ENCODE measurements at regions not wholly inside any gene's neighbourhood (a gene's known extent, or its start where the extent isn't known, plus 50 kb on each side); places are given as distances from the start of the nearest gene placed in this dataset.

DNA sequence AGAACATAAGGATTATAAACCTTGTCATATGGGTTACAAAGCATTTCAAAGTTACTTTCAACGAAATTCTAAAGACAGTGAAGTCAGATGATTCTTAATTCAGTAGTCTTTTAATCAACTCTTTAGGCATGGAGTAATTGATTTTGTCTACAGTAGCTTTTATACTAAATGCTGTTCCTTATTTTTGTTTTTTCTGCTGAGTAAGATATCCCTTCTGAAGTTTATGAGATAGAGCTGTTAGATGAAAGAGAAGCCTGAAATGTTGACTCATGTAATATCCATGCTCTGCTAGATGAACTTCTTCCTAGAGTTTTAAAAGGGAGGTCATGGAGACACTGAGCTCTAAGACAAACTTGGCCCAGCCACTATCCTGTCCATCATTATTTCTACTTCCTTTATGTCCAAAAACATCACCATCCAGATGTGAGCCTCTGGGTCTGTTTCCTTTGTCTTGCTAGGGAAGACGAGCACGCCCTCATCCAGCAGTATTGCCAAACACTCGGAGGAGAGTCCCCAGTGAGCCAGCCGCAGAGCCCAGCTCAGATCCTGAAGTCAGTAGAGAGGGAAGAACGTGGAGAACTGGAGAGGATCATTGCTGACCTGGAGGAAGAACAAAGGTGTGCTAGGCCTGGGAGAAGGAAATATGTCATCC, 550.3 kb downstream of the UTRN start:
- no peaks in the 10 kb centered on the region for H3K27me3 Mint-ChIP-seq
- no peaks in the 10 kb centered on the region for H3K4me1 Mint-ChIP-seq
- Histone ChIP-seq H3K27me3 (replicated peaks in 1 of 4; ENCODE audit: control extremely low read depth in 1 of 4, control insufficient read depth in 3 of 4, insufficient read depth in 4 of 4, low read length in 3 of 4) (no peaks in the 10 kb centered on the region), H3K79me2 (ENCODE audit: control insufficient read depth, insufficient read depth, low read length) (no peaks in the 10 kb centered on the region), H4K20me1 (ENCODE audit: control insufficient read depth, insufficient read depth, low read length, poor library complexity, severe bottlenecking) (no peaks in the 10 kb centered on the region), H3K9me3 (ENCODE audit: control extremely low read depth in 1 of 3, control insufficient read depth in 2 of 3, insufficient read depth in 1 of 3, low read length in 2 of 3) (no peaks in the 10 kb centered on the region), H3K27ac (ENCODE audit: low read length in 2 of 2) (no peak overlapping the region), H3K4me1 (ENCODE audit: control insufficient read depth in 2 of 2, insufficient read depth in 2 of 2, low read length in 2 of 2) (no peaks in the 10 kb centered on the region), H3K4me2 (replicated peaks; ENCODE audit: low read depth, low read length, poor library complexity, severe bottlenecking) (no peak overlapping the region), H2AFZ (ENCODE audit: insufficient read depth, low read depth, low read length, poor library complexity, severe bottlenecking) (no peak overlapping the region), H3K36me3 (replicated peaks in 1 of 2; ENCODE audit: control extremely low read depth in 1 of 2, control insufficient read depth in 1 of 2, extremely low read depth in 1 of 2, insufficient read depth in 2 of 2, low read length in 1 of 2) (peaks cover 39 to 76% of the 10 kb centered on the region in 2 experiments), H3K4me3 (ENCODE audit: control extremely low read depth in 1 of 5, extremely low read depth in 1 of 5, insufficient read depth in 1 of 5, low read depth in 2 of 5, low read length in 4 of 5) (no peak overlapping the region), H3K9ac (ENCODE audit: low read length) (no peak overlapping the region)
- H3K27ac Mint-ChIP-seq = no peak overlapping the region
- no peak for ATAC-seq (ENCODE audit: low read depth)
- no peak overlapping the region for H3K4me3 Mint-ChIP-seq
- no peak for TF ChIP-seq EZH2 (IDR thresholded peaks at IDR 0.05; ENCODE audit: borderline replicate concordance, insufficient read depth, low read depth, low read length, poor library complexity, severe bottlenecking)
- no peaks in the 10 kb centered on the region for H3K9me3 Mint-ChIP-seq (ENCODE audit: insufficient read depth)
- DNase-seq = no peak
- intact Hi-C loops (cut with micrococcal nuclease) = no loop called here
- 100% methylated on average over 5 of the region's 6 CpGs for WGBS (ENCODE audit: insufficient coverage)
- POLR2A ChIA-PET = no interaction called here
- CTCF ChIA-PET = no interaction called here

DNA sequence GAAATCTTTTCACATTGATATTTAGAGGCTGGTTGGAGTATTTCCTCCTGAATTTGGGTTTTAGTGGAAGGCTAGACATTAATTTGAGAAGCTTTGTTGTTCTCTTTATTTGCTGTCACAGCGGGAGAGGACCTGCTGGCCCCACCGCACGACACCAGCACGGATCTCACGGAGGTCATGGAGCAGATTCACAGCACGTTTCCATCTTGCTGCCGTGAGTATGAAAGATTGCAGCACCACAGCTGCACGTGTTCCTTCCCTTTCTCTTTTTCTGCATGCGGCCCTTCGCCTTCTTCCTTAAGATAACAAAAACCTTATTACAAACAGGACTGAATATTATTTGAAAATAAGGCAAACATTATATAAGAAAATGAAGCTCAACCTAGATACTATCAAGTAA, 555.5 kb downstream of the UTRN start:
- Histone ChIP-seq H3K36me3 (replicated peaks in 1 of 2; ENCODE audit: control extremely low read depth in 1 of 2, control insufficient read depth in 1 of 2, extremely low read depth in 1 of 2, insufficient read depth in 2 of 2, low read length in 1 of 2) (peaks cover 32 to 80% of the 10 kb centered on the region in 2 experiments), H4K20me1 (ENCODE audit: control insufficient read depth, insufficient read depth, low read length, poor library complexity, severe bottlenecking) (no peaks in the 10 kb centered on the region), H3K27ac (ENCODE audit: low read length in 2 of 2) (no peak overlapping the region), H3K9ac (ENCODE audit: low read length) (no peak overlapping the region), H3K27me3 (replicated peaks in 1 of 4; ENCODE audit: control extremely low read depth in 1 of 4, control insufficient read depth in 3 of 4, insufficient read depth in 4 of 4, low read length in 3 of 4) (no peaks in the 10 kb centered on the region), H3K4me1 (ENCODE audit: control insufficient read depth in 2 of 2, insufficient read depth in 2 of 2, low read length in 2 of 2) (no peaks in the 10 kb centered on the region), H3K4me3 (ENCODE audit: control extremely low read depth in 1 of 5, extremely low read depth in 1 of 5, insufficient read depth in 1 of 5, low read depth in 2 of 5, low read length in 4 of 5) (no peak overlapping the region), H2AFZ (ENCODE audit: insufficient read depth, low read depth, low read length, poor library complexity, severe bottlenecking) (no peak overlapping the region), H3K4me2 (replicated peaks; ENCODE audit: low read depth, low read length, poor library complexity, severe bottlenecking) (no peak overlapping the region), H3K79me2 (ENCODE audit: control insufficient read depth, insufficient read depth, low read length) (no peaks in the 10 kb centered on the region), H3K9me3 (ENCODE audit: control extremely low read depth in 1 of 3, control insufficient read depth in 2 of 3, insufficient read depth in 1 of 3, low read length in 2 of 3) (no peaks in the 10 kb centered on the region)
- Mint-ChIP-seq H3K9me3 (ENCODE audit: insufficient read depth) (no peaks in the 10 kb centered on the region), H3K27me3 (no peaks in the 10 kb centered on the region), H3K4me3 (no peak overlapping the region), H3K4me1 (no peaks in the 10 kb centered on the region), H3K27ac (no peak overlapping the region)
- no peak for DNase-seq
- ChIA-PET CTCF (no interaction called here), POLR2A (no interaction called here)
- intact Hi-C loops (cut with micrococcal nuclease) = no loop called here
- WGBS (ENCODE audit: insufficient coverage) = 99% methylated on average over 6 of the region's 10 CpGs
- TF ChIP-seq EZH2 (IDR thresholded peaks at IDR 0.05; ENCODE audit: borderline replicate concordance, insufficient read depth, low read depth, low read length, poor library complexity, severe bottlenecking) = no peak
- TF ChIP-seq, protein P1, sequence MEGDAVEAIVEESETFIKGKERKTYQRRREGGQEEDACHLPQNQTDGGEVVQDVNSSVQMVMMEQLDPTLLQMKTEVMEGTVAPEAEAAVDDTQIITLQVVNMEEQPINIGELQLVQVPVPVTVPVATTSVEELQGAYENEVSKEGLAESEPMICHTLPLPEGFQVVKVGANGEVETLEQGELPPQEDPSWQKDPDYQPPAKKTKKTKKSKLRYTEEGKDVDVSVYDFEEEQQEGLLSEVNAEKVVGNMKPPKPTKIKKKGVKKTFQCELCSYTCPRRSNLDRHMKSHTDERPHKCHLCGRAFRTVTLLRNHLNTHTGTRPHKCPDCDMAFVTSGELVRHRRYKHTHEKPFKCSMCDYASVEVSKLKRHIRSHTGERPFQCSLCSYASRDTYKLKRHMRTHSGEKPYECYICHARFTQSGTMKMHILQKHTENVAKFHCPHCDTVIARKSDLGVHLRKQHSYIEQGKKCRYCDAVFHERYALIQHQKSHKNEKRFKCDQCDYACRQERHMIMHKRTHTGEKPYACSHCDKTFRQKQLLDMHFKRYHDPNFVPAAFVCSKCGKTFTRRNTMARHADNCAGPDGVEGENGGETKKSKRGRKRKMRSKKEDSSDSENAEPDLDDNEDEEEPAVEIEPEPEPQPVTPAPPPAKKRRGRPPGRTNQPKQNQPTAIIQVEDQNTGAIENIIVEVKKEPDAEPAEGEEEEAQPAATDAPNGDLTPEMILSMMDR (IDR thresholded peaks at IDR 0.05) = no peak
- ATAC-seq (ENCODE audit: low read depth) = no peak
